HL-60/S4 (cell line): ENCODE measurements at regions not wholly inside any gene's neighbourhood (a gene's known extent, or its start where the extent isn't known, plus 50 kb on each side); places are given as distances from the start of the nearest gene placed in this dataset.
"Not testable (repeated sequence)": the region's sequence is repeated elsewhere in the genome, so short reads cannot be mapped to it uniquely, and the experiment has no call there.

Experiments
- in situ Hi-C: fragments of 300-500 bp; cut with MboI; formaldehyde crosslinking; loops from 2 replicates; pipeline ENCODE4 v1.14.3; 2022; ENCODE audit warnings: low sequenced_read_pairs

GRCh38 chr2:209008636-209009287 lies 415.1 kb upstream of the MAP2 start:
- in situ Hi-C loops = no loop called here

DNA sequence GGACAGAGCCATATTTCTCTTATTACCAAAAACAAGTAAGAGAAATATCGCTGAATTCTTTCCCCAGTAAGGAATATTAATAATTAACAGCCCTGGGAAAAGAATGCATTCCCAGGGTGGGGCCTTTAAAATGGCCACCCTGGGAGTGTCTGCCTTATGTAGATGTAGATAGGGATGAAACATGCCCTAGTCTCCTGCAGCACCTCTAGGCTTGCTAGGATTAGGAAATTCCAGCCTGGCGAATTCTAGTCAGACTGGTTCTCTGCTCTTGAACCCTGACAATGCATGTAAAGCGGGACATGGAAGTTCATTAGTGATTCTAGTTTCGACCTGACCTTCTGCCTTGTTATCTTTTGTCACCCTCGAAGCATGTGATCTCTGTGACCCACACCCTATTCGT lies 405.2 kb upstream of the MAP2 start:
- in situ Hi-C loops = not testable (repeated sequence)

- in situ Hi-C loops = no loop called here
Observed at GRCh38 chr2:209029249-209029648, 394.6 kb upstream of the MAP2 start.

DNA sequence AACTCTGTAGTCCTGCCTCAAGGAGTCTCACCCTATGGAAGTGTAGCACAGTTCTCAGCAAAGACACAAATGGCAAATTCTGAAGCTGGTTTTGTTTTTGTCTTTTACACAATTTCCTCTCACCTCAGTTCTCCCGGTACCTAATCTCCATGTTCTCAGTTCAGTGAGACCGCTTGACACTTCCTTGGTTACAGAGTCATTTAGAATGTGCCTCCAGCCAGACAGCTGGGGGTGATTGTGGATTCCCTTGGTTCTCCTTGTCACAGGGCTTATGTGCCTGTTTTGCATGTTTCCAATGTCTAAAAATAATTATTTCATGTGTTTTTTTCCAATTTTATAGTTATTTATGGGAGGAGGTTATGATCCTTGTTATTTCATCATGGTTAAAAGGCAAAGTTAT lies 379.5 kb upstream of the MAP2 start:
- in situ Hi-C loops = no loop called here

DNA sequence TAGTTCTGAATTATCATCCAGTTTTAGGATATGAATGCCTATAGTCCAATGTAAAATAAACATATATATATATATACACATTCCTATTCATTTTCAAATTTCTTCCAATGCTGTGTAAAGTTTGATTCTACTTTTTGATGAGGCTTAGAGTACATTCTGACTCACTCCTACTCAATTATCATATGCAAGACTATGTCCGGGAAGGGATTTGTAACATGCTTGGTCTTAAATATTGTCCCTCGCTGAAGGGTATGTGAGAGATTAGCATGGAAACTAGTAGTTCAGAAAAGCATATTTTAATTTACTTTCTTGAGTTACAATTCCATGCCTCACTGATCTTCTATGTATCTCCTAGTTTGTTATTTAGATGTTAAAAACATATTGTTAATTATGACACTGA lies 377.7 kb upstream of the MAP2 start:
- in situ Hi-C loops = no loop called here

- in situ Hi-C loops = no loop called here
Observed at GRCh38 chr2:209049608-209050007, 374.2 kb upstream of the MAP2 start.

- in situ Hi-C loops = no loop called here
Observed at GRCh38 chr2:209062210-209062609, 361.6 kb upstream of the MAP2 start.

DNA sequence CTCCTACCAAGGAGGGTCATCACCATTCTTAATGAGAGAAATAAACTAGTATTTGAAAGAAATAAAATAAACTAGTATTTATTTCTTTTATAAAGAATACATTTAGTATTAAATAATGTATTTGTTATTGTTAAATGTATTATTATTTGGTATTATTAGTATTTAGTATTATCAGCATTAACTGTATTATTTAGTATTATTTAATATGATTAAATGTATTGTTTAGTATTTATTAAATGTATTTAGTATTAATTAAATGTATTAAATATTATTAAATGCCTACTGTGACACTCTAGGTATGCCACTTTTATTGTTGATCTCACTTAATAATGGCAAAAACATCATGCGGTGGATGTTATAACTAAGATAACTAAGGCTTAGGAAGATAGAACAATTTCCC lies 353.6 kb upstream of the MAP2 start:
- in situ Hi-C loops = no loop called here

DNA sequence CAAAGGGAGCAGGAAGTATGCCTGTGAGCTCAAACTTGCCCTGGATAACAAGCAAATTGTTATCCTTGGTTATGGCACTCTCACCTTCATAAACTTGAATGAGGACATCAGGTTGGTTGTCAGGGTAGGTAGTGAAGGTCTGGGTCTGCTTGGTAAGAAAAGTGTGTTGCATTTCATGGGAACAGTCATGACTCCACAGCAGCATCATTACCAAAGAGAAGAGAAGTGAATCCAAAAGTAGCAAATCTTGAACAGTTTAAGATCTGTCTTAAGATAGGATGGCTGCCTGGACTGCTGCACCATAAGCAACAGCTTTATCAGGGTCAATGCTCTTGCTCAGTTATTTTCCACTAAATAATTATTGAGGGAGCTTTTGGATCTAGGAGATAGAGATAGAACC lies 350.7 kb upstream of the MAP2 start:
- in situ Hi-C loops = no loop called here

GRCh38 chr2:209074711-209075110 lies 349.1 kb upstream of the MAP2 start:
- in situ Hi-C loops = no loop called here

GRCh38 chr2:209076151-209076550 lies 347.7 kb upstream of the MAP2 start:
- in situ Hi-C loops = no loop called here

DNA sequence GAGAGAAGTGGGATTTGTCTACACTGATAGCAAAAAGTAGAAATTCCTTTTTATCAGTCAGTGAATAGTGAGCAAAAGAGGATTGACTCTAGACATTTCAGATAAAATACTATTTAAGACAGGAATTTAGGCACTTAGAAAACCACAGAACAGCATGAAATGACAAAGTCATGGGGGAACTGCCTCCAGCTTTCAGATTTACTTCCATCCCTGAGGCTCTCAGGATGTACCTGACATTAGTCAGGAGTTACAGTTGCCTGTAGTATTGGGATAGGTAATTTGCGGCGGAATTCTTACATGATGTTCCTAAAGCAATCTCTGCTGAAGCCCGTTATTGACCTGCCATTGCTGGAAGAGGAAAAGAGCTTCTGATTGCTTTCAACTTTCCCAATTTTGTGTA lies 337.1 kb upstream of the MAP2 start:
- in situ Hi-C loops = no loop called here

GRCh38 chr2:209091056-209091455 lies 332.8 kb upstream of the MAP2 start:
- in situ Hi-C loops = no loop called here

GRCh38 chr2:209094221-209094620 lies 329.6 kb upstream of the MAP2 start:
- in situ Hi-C loops = no loop called here

GRCh38 chr2:209095432-209095831 lies 328.4 kb upstream of the MAP2 start:
- in situ Hi-C loops = no loop called here

GRCh38 chr2:209097168-209097567 lies 326.7 kb upstream of the MAP2 start:
- in situ Hi-C loops = no loop called here

GRCh38 chr2:209102319-209102718 lies 321.5 kb upstream of the MAP2 start:
- in situ Hi-C loops = no loop called here

- in situ Hi-C loops = no loop called here
Observed at GRCh38 chr2:209113026-209113425, 310.8 kb upstream of the MAP2 start.

GRCh38 chr2:209114588-209115240 lies 309.1 kb upstream of the MAP2 start:
- in situ Hi-C loops = no loop called here

GRCh38 chr2:209121691-209122090 lies 302.2 kb upstream of the MAP2 start:
- in situ Hi-C loops = no loop called here

DNA sequence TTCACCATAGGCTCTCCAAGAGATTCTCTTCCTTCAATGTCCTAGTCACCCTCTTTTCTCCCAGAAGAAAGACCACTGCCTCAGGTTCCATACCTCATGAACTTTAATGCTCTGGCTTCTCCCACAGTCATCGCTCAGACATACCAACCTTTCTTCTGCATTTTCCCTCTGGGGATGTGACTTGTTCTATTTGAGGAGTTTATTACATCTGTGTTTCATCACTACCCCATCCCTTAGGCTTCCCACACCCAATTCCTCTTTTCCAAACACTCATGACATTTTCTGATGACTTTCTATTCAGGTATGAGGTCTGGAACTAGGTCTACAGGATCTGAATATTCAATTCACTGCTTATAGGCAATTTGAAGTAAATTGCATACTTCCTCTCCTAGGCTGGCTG lies 298.6 kb upstream of the MAP2 start:
- in situ Hi-C loops = no loop called here

DNA sequence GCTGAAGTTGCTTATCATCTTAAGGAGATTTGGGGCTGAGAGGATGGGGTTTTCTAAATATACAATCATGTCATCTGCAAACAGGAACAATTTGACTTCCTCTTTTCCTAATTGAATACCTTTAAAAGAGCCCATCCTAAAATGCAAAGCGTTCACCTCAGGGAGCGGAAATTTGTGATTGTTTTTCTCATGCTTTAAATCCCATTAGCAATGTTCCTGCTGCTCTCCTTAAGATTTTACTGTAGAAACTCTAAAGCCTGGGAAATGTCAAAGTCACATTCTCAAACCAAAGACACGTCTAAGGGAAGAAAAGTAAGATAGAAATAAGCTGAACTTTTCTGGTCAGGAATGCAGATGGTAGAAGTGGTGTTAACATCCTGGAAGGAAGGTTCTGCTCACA lies 285.8 kb upstream of the MAP2 start:
- in situ Hi-C loops = no loop called here

DNA sequence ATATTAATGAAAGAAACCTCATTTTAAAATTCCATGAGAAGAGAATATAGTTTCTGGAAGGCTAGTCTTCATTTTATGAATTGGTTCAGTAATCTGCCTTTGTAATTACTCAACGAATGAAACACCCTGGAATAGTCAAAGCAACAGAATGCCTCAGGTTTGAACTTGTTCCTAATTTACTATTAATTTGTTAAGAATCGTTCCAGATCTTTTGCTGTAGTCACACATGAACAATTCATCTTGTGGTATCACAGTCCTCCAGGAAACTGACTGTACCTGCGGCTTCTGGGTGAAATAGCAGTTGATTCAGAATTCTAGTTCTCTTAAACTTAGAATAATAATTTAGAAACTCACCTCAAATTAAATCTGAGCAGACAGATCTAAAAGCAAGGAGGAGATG lies 282.7 kb upstream of the MAP2 start:
- in situ Hi-C loops = no loop called here
